ENCODE measurements at regions not wholly inside any gene's neighbourhood (a gene's known extent, or its start where the extent isn't known, plus 50 kb on each side); places are given as distances from the start of the nearest gene placed in this dataset.

- Histone ChIP-seq H3K4me2 (ENCODE audit: insufficient read depth, low read length) (no peak overlapping the region), H2AFZ (ENCODE audit: low read depth, low read length) (no peak overlapping the region), H4K20me1 (replicated peaks; ENCODE audit: control insufficient read depth, insufficient read depth, low read length) (no peaks in the 10 kb centered on the region), H3K36me3 (ENCODE audit: control insufficient read depth, insufficient read depth, low read length) (no peaks in the 10 kb centered on the region), H3K9me3 (replicated peaks; ENCODE audit: control insufficient read depth, insufficient read depth, low read depth, low read length) (no peaks in the 10 kb centered on the region), H3K27me3 (ENCODE audit: control insufficient read depth in 2 of 2, insufficient read depth in 2 of 2, low read length in 2 of 2) (no peaks in the 10 kb centered on the region), H3K9ac (ENCODE audit: insufficient read depth in 1 of 2, low read depth in 2 of 2, low read length in 2 of 2) (no peak overlapping the region), H3K4me3 (no peak overlapping the region), H3K4me1 (replicated peaks in 1 of 2; ENCODE audit: control insufficient read depth in 2 of 2, insufficient read depth in 2 of 2, low read length in 2 of 2) (no peaks in the 10 kb centered on the region), H3K79me2 (ENCODE audit: control insufficient read depth, insufficient read depth, low read length) (no peaks in the 10 kb centered on the region), H3K9me1 (ENCODE audit: control insufficient read depth, insufficient read depth, low read length) (no peaks in the 10 kb centered on the region), H3K27ac (ENCODE audit: extremely low read depth, low read depth, low read length) (no peak overlapping the region)
- 0% methylated on average over 2 of the region's 3 CpGs for WGBS (ENCODE audit: insufficient coverage, low coverage, missing lambda C conversion rate)
- no peak for FAIRE-seq
- DNase-seq (ENCODE audit: extremely low read depth in 1 of 4, low spot score in 3 of 4), result no peak
- in situ Hi-C loops (cut with MboI), result no loop called here
- intact Hi-C loops (cut with micrococcal nuclease), result no loop called here
- BruUV-seq (replicated peaks), result no TSS peak
- ChIA-PET CTCF (ENCODE audit: low intra/inter-chr PET ratio) (no interaction called here), POLR2A (no interaction called here)
- ATAC-seq, result no peak
- TF ChIP-seq KAT8 (IDR thresholded peaks at IDR 0.05; ENCODE audit: low read depth), result no peak
- TF ChIP-seq CEBPZ (IDR thresholded peaks at IDR 0.05; ENCODE audit: borderline replicate concordance, low read depth, low read length), result no peak
- no peak for TF ChIP-seq ZNF609 (CRISPR knock-in tag; IDR thresholded peaks at IDR 0.05; ENCODE audit: borderline replicate concordance)
- TF ChIP-seq USF2 (CRISPR knock-in tag; IDR thresholded peaks at IDR 0.05), result no peak
- no peak for TF ChIP-seq ZNF165 (CRISPR knock-in tag; IDR thresholded peaks at IDR 0.05; ENCODE audit: borderline replicate concordance)
- no peak for TF ChIP-seq TAF15 (IDR thresholded peaks at IDR 0.05; ENCODE audit: low read depth, low read length)
- TF ChIP-seq POLR2G (IDR thresholded peaks at IDR 0.05; ENCODE audit: low read depth, low read length), result no peak
Observed at GRCh38 chr9:18349530-18349929, 124.4 kb upstream of the ADAMTSL1 start.

All from K562 (cell line).